ENCODE measurements at regions not wholly inside any gene's neighbourhood (a gene's known extent, or its start where the extent isn't known, plus 50 kb on each side); places are given as distances from the start of the nearest gene placed in this dataset.
"Not testable (repeated sequence)": the region's sequence is repeated elsewhere in the genome, so short reads cannot be mapped to it uniquely, and the experiment has no call there.

DNA sequence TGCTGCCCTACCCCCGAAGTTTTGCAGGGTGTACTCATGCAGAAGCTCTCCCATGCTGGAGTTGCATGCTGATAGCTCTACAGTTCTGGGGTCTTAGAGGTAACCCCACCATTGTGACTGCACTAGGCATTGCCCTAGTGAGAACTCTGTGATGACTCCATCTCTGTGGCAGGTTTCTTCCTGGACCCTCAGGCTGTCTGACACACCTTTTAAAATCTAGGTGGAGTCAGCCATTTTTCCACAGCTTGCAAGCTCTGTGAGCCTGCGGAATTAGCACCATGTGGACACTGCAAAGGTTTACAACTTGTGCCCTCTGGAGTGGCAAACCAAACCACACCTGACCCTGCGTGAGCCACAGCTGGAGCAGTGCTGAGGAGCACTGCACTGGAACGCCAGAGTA, 636.2 kb upstream of the SPRY2 start:
- DNase-seq = no peak

DNA sequence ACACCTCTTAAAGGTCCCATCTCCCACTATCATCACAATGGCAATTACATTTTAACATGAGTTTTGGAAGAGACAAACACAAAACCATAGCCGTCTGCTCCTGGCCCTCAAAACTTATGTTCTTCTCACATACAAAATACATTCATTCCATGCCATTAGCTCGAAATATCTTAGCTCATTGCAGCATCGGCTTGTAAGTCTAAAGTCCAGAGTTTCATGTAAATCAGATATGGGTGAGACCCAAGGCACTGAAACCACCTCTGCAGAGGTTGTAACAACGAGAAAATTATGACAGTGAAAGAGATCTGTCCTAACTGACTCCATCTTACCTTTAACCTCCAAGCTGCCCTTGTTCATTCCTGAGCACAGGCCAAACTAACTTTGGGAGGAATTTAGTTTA, 635.0 kb upstream of the SPRY2 start:
- DNase-seq = no peak

DNA sequence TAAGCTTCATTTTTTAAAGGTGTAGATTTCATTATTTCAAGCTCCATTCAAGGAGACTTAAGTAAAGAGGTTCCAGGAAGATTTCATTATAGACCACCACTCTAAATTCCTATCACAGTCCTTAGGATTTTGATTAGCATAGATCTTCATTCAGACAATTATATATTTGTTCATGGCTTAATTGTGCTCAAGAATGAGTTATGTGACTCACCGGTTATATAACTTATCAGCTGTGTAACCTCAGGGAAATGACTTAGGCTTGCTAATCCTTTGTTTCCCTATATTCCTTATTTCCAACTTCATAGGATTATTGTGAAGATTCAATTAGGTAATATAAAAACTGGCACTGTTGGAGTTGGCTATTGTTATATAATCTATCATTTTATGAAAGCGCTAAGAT, 632.8 kb upstream of the SPRY2 start:
- DNase-seq = no peak

DNA sequence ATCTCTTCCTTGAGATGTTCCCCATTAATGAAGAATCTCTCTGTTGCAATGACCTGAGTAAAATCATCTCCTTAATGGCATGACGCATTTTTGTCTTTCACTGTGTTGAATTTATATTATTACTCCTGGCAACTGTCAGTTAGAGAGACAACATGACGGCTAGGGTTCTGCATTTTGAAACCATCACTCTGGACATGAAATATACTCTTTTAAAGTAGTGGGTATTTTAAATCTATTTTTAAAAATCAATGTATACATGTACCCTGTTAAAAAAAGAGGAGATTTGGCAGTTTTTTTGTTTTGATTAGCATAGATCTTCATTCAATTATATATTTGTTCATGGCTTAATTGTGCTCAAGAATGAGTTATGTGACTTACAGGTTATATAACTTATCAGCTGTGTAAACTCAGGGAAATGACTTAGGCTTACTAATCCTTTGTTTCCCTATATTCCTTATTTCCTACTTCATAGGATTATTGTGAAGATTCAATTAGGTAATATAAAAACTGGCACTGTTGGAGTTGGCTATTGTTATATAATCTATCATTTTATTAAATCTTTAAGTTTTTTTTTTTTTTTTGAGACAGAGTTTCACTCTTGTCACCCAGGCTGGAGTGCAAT, 632.0 kb upstream of the SPRY2 start:
- no peak for DNase-seq

- DNase-seq = no peak
Observed at GRCh38 chr13:80965097-80965496, 624.2 kb upstream of the SPRY2 start.

GRCh38 chr13:80962855-80963254, 621.9 kb upstream of the SPRY2 start:
- DNase-seq = no peak

GRCh38 chr13:80962173-80962572, 621.2 kb upstream of the SPRY2 start:
- no peak for DNase-seq

- no peak for DNase-seq
Observed at GRCh38 chr13:80957019-80957655, 616.2 kb upstream of the SPRY2 start.

- DNase-seq = no peak
Observed at GRCh38 chr13:80955501-80955900, 614.6 kb upstream of the SPRY2 start.

DNA sequence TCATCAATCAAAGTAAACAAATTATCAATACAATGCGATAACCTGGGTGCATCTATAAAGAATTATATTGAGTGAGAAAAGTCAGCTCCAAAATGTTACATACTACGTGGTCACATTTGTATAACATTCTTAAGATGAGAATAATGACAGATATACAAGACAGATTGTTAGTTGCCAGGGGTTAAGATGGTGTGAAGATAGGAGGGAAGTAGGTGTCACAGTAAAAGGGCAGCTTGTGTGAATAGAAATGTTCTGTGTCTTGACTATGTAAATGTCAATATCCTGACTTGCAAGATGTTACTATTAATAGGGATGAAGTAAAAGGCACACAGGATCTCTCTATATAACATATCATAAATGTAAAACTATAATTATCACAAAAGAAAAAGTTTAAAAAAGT, 611.2 kb upstream of the SPRY2 start:
- no peak for DNase-seq

- DNase-seq = no peak
Observed at GRCh38 chr13:80946008-80946802, 605.3 kb upstream of the SPRY2 start.

- peak in 36 of 56 donors; percentile 0 to 66 (median 14) for DNase-seq
Observed at GRCh38 chr13:80945328-80945727, 604.4 kb upstream of the SPRY2 start.

GRCh38 chr13:80939581-80939980, 598.7 kb upstream of the SPRY2 start:
- DNase-seq = no peak

GRCh38 chr13:80931766-80932165, 590.8 kb upstream of the SPRY2 start:
- no peak for DNase-seq

GRCh38 chr13:80931118-80931517, 590.2 kb upstream of the SPRY2 start:
- DNase-seq = no peak

GRCh38 chr13:80928241-80928640, 587.3 kb upstream of the SPRY2 start:
- DNase-seq = no peak

GRCh38 chr13:80926024-80926423, 585.1 kb upstream of the SPRY2 start:
- DNase-seq = not testable (repeated sequence)

- no peak for DNase-seq
Observed at GRCh38 chr13:80924596-80924995, 583.7 kb upstream of the SPRY2 start.

DNA sequence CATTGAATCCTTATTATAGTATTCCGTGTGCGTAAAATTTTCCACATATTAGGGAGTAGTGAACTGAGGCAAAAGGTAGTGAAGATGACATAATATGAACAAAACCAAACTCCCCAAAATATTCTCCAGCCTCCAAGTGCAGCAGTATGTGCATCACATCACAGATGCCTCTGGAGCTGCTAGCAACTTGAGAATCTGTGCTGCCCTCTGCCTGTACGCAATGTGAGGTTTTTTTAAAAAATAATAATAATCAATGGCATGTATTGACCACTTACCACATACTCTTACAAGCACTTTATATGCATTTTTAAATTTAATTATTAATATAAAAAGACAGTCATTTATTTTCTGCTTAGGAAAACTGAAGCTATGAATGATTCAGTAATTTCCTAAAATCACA, 583.0 kb upstream of the SPRY2 start:
- no peak for DNase-seq

GRCh38 chr13:80921971-80922370, 581.0 kb upstream of the SPRY2 start:
- DNase-seq = no peak

- DNase-seq = no peak
Observed at GRCh38 chr13:80921541-80921940, 580.6 kb upstream of the SPRY2 start.

GRCh38 chr13:80906860-80907259, 565.9 kb upstream of the SPRY2 start:
- no peak for DNase-seq

- DNase-seq = no peak
Observed at GRCh38 chr13:80904386-80904785, 563.5 kb upstream of the SPRY2 start.
